Osteocyte (in vitro differentiated cells): ENCODE measurements at regions not wholly inside any gene's neighbourhood (a gene's known extent, or its start where the extent isn't known, plus 50 kb on each side); places are given as distances from the start of the nearest gene placed in this dataset.

Source experiments
- DNase-seq: peaks from one replicate; pipeline ENCODE4 v3.0.0; 2021; ENCODE audit warnings: mixed read lengths; ENCODE audit not compliant: unreplicated experiment; ENCODE audit errors: extremely low spot score
- H3K27ac Mint-ChIP-seq: one replicate; pipeline ENCODE4 v1.8.0; 2021; ENCODE audit warnings: mild to moderate bottlenecking, mixed read lengths; ENCODE audit not compliant: unreplicated experiment
- H3K27me3 Mint-ChIP-seq: one replicate; pipeline ENCODE4 v1.8.0; 2021; ENCODE audit warnings: mixed read lengths; ENCODE audit not compliant: unreplicated experiment
- H3K36me3 Mint-ChIP-seq: one replicate; pipeline ENCODE4 v1.8.0; 2021; ENCODE audit warnings: mixed read lengths; ENCODE audit not compliant: unreplicated experiment
- H3K4me1 Mint-ChIP-seq: one replicate; pipeline ENCODE4 v1.8.0; 2021; ENCODE audit warnings: mixed read lengths; ENCODE audit not compliant: unreplicated experiment
- H3K4me3 Mint-ChIP-seq: one replicate; pipeline ENCODE4 v1.8.0; 2021; ENCODE audit warnings: mild to moderate bottlenecking, moderate library complexity, mixed read lengths; ENCODE audit not compliant: unreplicated experiment
- H3K9me3 Mint-ChIP-seq: one replicate; pipeline ENCODE4 v1.8.0; 2021; ENCODE audit warnings: mixed read lengths; ENCODE audit not compliant: unreplicated experiment
- TF ChIP-seq, protein P1 (sequence below): fragments of 200-600 bp; sonication (generic); IDR thresholded peaks from 2 replicates; pipeline ENCODE4 v1.5.0; 2021; ENCODE audit warnings: antibody characterized with exemption, mild to moderate bottlenecking, moderate library complexity

DNA sequence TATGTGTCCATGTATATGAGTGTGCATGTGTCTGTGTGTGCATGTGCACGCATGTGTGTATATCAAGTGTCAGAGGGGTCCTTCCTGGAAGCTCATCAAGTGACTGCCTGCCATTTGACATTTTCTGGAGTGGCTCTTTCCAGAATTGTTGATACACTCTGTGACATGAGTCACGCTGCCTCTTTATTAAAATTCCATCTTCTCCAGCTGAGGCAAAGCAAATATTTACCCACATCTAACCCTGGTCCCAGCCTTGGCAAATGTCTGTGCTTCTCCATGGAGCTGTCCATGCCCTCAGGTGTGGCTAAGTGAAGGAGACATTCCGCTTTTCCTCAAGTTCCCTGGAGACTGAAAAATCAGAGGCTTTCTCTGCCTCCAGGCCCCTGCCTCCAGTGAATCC, 88.2 kb upstream of the MBNL2 start:
- Mint-ChIP-seq H3K36me3 (no peaks in the 10 kb centered on the region), H3K4me3 (no peak overlapping the region), H3K4me1 (peaks cover 51% of the 10 kb centered on the region), H3K9me3 (no peaks in the 10 kb centered on the region), H3K27me3 (no peaks in the 10 kb centered on the region), H3K27ac (no peak overlapping the region)
- TF ChIP-seq, protein P1, sequence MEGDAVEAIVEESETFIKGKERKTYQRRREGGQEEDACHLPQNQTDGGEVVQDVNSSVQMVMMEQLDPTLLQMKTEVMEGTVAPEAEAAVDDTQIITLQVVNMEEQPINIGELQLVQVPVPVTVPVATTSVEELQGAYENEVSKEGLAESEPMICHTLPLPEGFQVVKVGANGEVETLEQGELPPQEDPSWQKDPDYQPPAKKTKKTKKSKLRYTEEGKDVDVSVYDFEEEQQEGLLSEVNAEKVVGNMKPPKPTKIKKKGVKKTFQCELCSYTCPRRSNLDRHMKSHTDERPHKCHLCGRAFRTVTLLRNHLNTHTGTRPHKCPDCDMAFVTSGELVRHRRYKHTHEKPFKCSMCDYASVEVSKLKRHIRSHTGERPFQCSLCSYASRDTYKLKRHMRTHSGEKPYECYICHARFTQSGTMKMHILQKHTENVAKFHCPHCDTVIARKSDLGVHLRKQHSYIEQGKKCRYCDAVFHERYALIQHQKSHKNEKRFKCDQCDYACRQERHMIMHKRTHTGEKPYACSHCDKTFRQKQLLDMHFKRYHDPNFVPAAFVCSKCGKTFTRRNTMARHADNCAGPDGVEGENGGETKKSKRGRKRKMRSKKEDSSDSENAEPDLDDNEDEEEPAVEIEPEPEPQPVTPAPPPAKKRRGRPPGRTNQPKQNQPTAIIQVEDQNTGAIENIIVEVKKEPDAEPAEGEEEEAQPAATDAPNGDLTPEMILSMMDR: no peak
- no peak for DNase-seq

DNA sequence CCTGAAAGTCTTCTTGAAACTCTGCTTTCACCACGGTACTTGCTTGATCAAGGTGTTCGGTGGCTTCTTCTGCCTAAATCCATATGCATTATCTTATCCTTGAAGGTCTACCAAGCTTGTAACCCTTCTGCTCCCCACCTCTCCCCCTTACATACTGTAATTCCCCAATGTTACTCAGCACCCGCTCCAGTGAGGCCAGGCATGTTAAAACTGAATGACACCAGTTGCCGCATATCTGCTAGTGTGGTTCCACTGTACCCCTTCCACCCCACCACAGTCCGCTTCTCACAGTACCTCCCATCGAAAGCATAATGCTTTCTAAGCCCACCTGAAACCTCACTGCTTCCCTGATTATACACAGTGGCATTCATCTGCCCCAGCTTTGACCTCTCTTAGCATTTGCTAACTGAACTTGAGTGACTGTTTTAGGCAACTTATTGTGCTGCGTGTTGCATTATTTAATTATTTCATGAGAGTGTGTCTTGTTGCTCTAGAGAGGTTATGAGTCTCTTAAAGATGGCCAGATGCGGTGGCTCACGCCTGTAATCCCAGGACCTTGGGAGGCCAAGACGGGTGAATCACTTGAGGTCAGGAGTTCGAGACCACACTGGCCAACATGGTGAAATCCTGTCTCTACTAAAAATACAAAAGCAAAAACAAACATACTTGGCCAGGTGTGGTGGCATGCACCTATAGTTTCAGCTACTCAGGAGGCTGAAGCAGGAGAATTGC, 87.6 kb upstream of the MBNL2 start:
- TF ChIP-seq, protein P1: no peak
- Mint-ChIP-seq H3K27ac (no peak overlapping the region), H3K36me3 (no peaks in the 10 kb centered on the region), H3K27me3 (no peaks in the 10 kb centered on the region), H3K4me1 (peaks cover 53% of the 10 kb centered on the region), H3K9me3 (no peaks in the 10 kb centered on the region), H3K4me3 (no peak overlapping the region)
- DNase-seq: no peak

DNA sequence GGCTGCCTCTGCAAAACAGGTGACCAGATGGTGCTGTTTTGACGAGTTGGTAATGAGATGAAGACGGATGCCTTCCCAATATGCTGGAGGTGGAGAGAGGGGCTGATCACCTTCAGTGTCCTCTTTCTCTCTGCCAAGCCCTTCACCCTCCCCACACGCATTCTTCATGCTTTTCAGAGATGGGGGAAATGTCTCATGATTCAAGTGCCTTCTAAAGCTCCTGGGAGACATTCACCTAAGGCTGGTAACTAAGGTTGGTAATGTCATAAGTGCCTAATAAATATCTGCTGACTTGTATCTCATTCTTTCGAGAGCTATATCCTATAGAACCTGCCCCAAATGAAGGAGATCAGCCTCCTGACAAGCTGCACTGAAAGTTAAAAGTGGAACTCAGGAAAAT, 86.2 kb upstream of the MBNL2 start:
- DNase-seq: no peak
- TF ChIP-seq, protein P1: no peak
- H3K4me3 Mint-ChIP-seq: no peak overlapping the region
- no peak overlapping the region for H3K27ac Mint-ChIP-seq
- peaks cover 54% of the 10 kb centered on the region for H3K4me1 Mint-ChIP-seq
- no peaks in the 10 kb centered on the region for H3K36me3 Mint-ChIP-seq
- H3K27me3 Mint-ChIP-seq: no peaks in the 10 kb centered on the region
- H3K9me3 Mint-ChIP-seq: no peaks in the 10 kb centered on the region

DNA sequence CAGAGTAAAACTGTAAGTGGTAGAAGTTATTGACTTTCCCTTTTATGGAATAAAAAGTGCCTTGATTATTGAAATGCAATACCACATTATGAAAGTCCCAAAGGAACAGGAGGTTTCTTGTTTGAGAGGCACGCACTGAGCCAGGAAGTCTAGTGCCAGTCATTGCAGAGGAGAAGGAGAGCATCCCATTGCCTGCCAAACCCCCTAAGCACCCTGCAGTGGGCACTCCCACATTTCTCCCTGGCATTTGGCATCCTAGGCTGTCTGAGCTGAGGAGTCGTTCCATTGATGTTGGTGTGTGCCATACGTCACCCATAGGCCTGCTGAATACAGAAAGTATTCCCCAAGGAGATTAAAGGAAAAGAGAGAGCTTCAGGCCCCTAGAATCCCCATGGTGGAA, 85.7 kb upstream of the MBNL2 start:
- Mint-ChIP-seq H3K4me3 (no peak overlapping the region), H3K27me3 (no peaks in the 10 kb centered on the region), H3K27ac (peak overlapping the region; percentile 62), H3K36me3 (no peaks in the 10 kb centered on the region), H3K9me3 (no peaks in the 10 kb centered on the region), H3K4me1 (peaks cover 58% of the 10 kb centered on the region)
- DNase-seq: no peak
- TF ChIP-seq, protein P1: no peak

DNA sequence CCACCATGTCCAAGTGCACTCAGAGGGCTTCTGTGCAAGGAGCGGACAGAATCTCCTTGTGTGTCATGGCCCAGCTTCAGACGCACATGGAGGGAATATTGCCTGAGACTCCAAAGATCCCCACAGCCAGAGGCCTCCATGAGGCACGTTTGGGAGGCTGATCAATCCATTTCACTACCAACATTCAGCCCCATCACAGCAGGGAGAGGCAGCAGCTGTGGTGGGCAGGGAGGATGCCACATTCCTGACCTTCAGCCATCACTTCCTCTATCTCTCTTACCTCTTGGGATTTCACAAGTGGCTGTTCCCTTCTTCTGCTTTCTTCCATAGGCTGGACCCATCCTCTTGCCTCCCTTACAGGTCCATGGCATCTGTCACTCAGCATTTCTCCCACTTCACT, 82.4 kb upstream of the MBNL2 start:
- Mint-ChIP-seq H3K4me1 (peaks cover 54% of the 10 kb centered on the region), H3K9me3 (no peaks in the 10 kb centered on the region), H3K27ac (no peak overlapping the region), H3K27me3 (no peaks in the 10 kb centered on the region), H3K36me3 (no peaks in the 10 kb centered on the region), H3K4me3 (no peak overlapping the region)
- TF ChIP-seq, protein P1: no peak
- DNase-seq: no peak
